ENCODE measurements at regions not wholly inside any gene's neighbourhood (a gene's known extent, or its start where the extent isn't known, plus 50 kb on each side); places are given as distances from the start of the nearest gene placed in this dataset.

GRCh38 chr1:25066256-25066655, 136.2 kb upstream of the RUNX3 start:
- Mint-ChIP-seq H3K27me3 (peaks cover 7% of the 10 kb centered on the region), H3K4me1 (peaks cover 18% of the 10 kb centered on the region), H3K9me3 (no peaks in the 10 kb centered on the region), H3K27ac (no peak overlapping the region), H3K36me3 (ENCODE audit: low read depth) (no peaks in the 10 kb centered on the region), H3K4me3 (no peak overlapping the region)
- DNase-seq, result no peak
- ChIA-PET CTCF (interaction anchor here (0.6 to 1.6 kb wide), 3 partner anchors 29 to 218 kb away, joined by 3 to 4 read pairs (median 3); no protein-coding TSS in a partner anchor), POLR2A (no interaction called here)

GRCh38 chr1:25065795-25066238, 135.7 kb upstream of the RUNX3 start:
- POLR2A ChIA-PET, result no interaction called here
- H3K27me3 Mint-ChIP-seq, result peaks cover 10% of the 10 kb centered on the region
- no peak for DNase-seq
- CTCF ChIA-PET, result interaction anchor here (0.6 to 1.4 kb wide), 4 partner anchors 34 to 347 kb away, joined by 3 to 5 read pairs (median 3); no protein-coding TSS in a partner anchor
- H3K9me3 Mint-ChIP-seq, result no peaks in the 10 kb centered on the region
- no peaks in the 10 kb centered on the region for H3K36me3 Mint-ChIP-seq (ENCODE audit: low read depth)
- H3K4me3 Mint-ChIP-seq, result no peak overlapping the region
- H3K27ac Mint-ChIP-seq, result no peak overlapping the region
- peaks cover 18% of the 10 kb centered on the region for H3K4me1 Mint-ChIP-seq

GRCh38 chr1:25065321-25065721, 135.2 kb upstream of the RUNX3 start:
- no peaks in the 10 kb centered on the region for H3K36me3 Mint-ChIP-seq (ENCODE audit: low read depth)
- H3K4me1 Mint-ChIP-seq, result peaks cover 18% of the 10 kb centered on the region
- H3K27me3 Mint-ChIP-seq, result peaks cover 10% of the 10 kb centered on the region
- ChIA-PET CTCF (interaction anchor here (0.6 to 2.3 kb wide), 4 partner anchors 12 to 347 kb away, joined by 3 to 5 read pairs (median 4); no protein-coding TSS in a partner anchor), POLR2A (no interaction called here)
- no peak for DNase-seq
- no peaks in the 10 kb centered on the region for H3K9me3 Mint-ChIP-seq
- no peak overlapping the region for H3K4me3 Mint-ChIP-seq
- no peak overlapping the region for H3K27ac Mint-ChIP-seq

GRCh38 chr1:25064465-25065240, 134.6 kb upstream of the RUNX3 start:
- H3K9me3 Mint-ChIP-seq, result no peaks in the 10 kb centered on the region
- no peaks in the 10 kb centered on the region for H3K36me3 Mint-ChIP-seq (ENCODE audit: low read depth)
- CTCF ChIA-PET, result interaction anchor here (0.8 to 2.3 kb wide), 5 partner anchors 12 to 38 kb away, joined by 3 to 5 read pairs (median 3); no protein-coding TSS in a partner anchor
- H3K27me3 Mint-ChIP-seq, result peaks cover 12% of the 10 kb centered on the region
- peak overlapping the region; percentile 55 for H3K27ac Mint-ChIP-seq
- POLR2A ChIA-PET, result no interaction called here
- DNase-seq, result no peak
- peaks cover 18% of the 10 kb centered on the region for H3K4me1 Mint-ChIP-seq
- H3K4me3 Mint-ChIP-seq, result no peak overlapping the region

- H3K4me3 Mint-ChIP-seq, result no peak overlapping the region
- peaks cover 18% of the 10 kb centered on the region for H3K4me1 Mint-ChIP-seq
- CTCF ChIA-PET, result interaction anchor here (1.1 to 2.3 kb wide), 3 partner anchors 13 to 22 kb away, joined by 3 to 5 read pairs (median 5); no protein-coding TSS in a partner anchor
- H3K27me3 Mint-ChIP-seq, result peaks cover 16% of the 10 kb centered on the region
- H3K36me3 Mint-ChIP-seq (ENCODE audit: low read depth), result no peaks in the 10 kb centered on the region
- H3K9me3 Mint-ChIP-seq, result no peaks in the 10 kb centered on the region
- peak overlapping the region; percentile 13 for H3K27ac Mint-ChIP-seq
- DNase-seq, result no peak
- POLR2A ChIA-PET, result no interaction called here
Observed at GRCh38 chr1:25063591-25064416, 133.7 kb upstream of the RUNX3 start.

- POLR2A ChIA-PET, result no interaction called here
- no peak overlapping the region for H3K27ac Mint-ChIP-seq
- no peak for DNase-seq
- CTCF ChIA-PET, result interaction anchor here (0.5 to 2.3 kb wide), 3 partner anchors 14 to 797 kb away, joined by 3 to 5 read pairs (median 5); no protein-coding TSS in a partner anchor
- peaks cover 18% of the 10 kb centered on the region for H3K27me3 Mint-ChIP-seq
- H3K9me3 Mint-ChIP-seq, result no peaks in the 10 kb centered on the region
- H3K4me1 Mint-ChIP-seq, result peaks cover 18% of the 10 kb centered on the region
- no peaks in the 10 kb centered on the region for H3K36me3 Mint-ChIP-seq (ENCODE audit: low read depth)
- no peak overlapping the region for H3K4me3 Mint-ChIP-seq
Observed at GRCh38 chr1:25062621-25063255, 132.7 kb upstream of the RUNX3 start.

- Mint-ChIP-seq H3K4me1 (peaks cover 18% of the 10 kb centered on the region), H3K27ac (no peak overlapping the region), H3K36me3 (ENCODE audit: low read depth) (no peaks in the 10 kb centered on the region), H3K9me3 (no peaks in the 10 kb centered on the region), H3K4me3 (no peak overlapping the region), H3K27me3 (peaks cover 25% of the 10 kb centered on the region)
- ChIA-PET CTCF (no interaction called here), POLR2A (no interaction called here)
- DNase-seq, result no peak
Observed at GRCh38 chr1:25061261-25061995, 131.4 kb upstream of the RUNX3 start.

GRCh38 chr1:25057188-25057587, 127.1 kb upstream of the RUNX3 start:
- H3K4me1 Mint-ChIP-seq, result no peaks in the 10 kb centered on the region
- H3K27ac Mint-ChIP-seq, result no peak overlapping the region
- ChIA-PET POLR2A (no interaction called here), CTCF (interaction anchor here (0.5 to 0.9 kb wide), 2 partner anchors 20 to 837 kb away, joined by 3 read pairs; no protein-coding TSS in a partner anchor)
- DNase-seq, result no peak
- H3K27me3 Mint-ChIP-seq, result peaks cover 47% of the 10 kb centered on the region
- H3K36me3 Mint-ChIP-seq (ENCODE audit: low read depth), result no peaks in the 10 kb centered on the region
- no peaks in the 10 kb centered on the region for H3K9me3 Mint-ChIP-seq
- H3K4me3 Mint-ChIP-seq, result no peak overlapping the region

- H3K36me3 Mint-ChIP-seq (ENCODE audit: low read depth), result no peaks in the 10 kb centered on the region
- no peak overlapping the region for H3K4me3 Mint-ChIP-seq
- no peaks in the 10 kb centered on the region for H3K9me3 Mint-ChIP-seq
- H3K27me3 Mint-ChIP-seq, result peaks cover 48% of the 10 kb centered on the region
- DNase-seq, result no peak
- ChIA-PET CTCF (interaction anchor here (0.9 kb wide), 1 partner anchor 19 kb away, joined by 3 read pairs; no protein-coding TSS in a partner anchor), POLR2A (no interaction called here)
- no peaks in the 10 kb centered on the region for H3K4me1 Mint-ChIP-seq
- H3K27ac Mint-ChIP-seq, result no peak overlapping the region
Observed at GRCh38 chr1:25056536-25056935, 126.5 kb upstream of the RUNX3 start.

GRCh38 chr1:25055961-25056360, 125.9 kb upstream of the RUNX3 start:
- Mint-ChIP-seq H3K27ac (no peak overlapping the region), H3K36me3 (ENCODE audit: low read depth) (no peaks in the 10 kb centered on the region), H3K4me1 (no peaks in the 10 kb centered on the region), H3K4me3 (no peak overlapping the region), H3K9me3 (no peaks in the 10 kb centered on the region), H3K27me3 (peaks cover 46% of the 10 kb centered on the region)
- ChIA-PET CTCF (no interaction called here), POLR2A (no interaction called here)
- DNase-seq, result no peak

GRCh38 chr1:25055324-25055780, 125.3 kb upstream of the RUNX3 start:
- H3K9me3 Mint-ChIP-seq, result no peaks in the 10 kb centered on the region
- DNase-seq, result no peak
- ChIA-PET POLR2A (interaction anchor here (0.7 kb wide), 1 partner anchor 25 kb away, joined by 3 read pairs; no protein-coding TSS in a partner anchor), CTCF (no interaction called here)
- H3K4me3 Mint-ChIP-seq, result no peak overlapping the region
- no peaks in the 10 kb centered on the region for H3K4me1 Mint-ChIP-seq
- H3K27ac Mint-ChIP-seq, result no peak overlapping the region
- H3K36me3 Mint-ChIP-seq (ENCODE audit: low read depth), result no peaks in the 10 kb centered on the region
- H3K27me3 Mint-ChIP-seq, result peaks cover 50% of the 10 kb centered on the region
